ENCODE measurements at regions not wholly inside any gene's neighbourhood (a gene's known extent, or its start where the extent isn't known, plus 50 kb on each side); places are given as distances from the start of the nearest gene placed in this dataset.
"Not testable (repeated sequence)": the region's sequence is repeated elsewhere in the genome, so short reads cannot be mapped to it uniquely, and the experiment has no call there.

GRCh38 chr9:2526071-2526828 is 95.3 kb upstream of the VLDLR start:
- no peak overlapping the region for H3K4me3 ChIP-seq (replicated peaks; ENCODE audit: low read depth, low read length)
- no peak for DNase-seq (ENCODE audit: extremely low read depth, low read depth)
- TF ChIP-seq CTCF (IDR thresholded peaks at IDR 0.05; ENCODE audit: low read depth, low read length, missing control alignments) = no peak

- TF ChIP-seq CTCF (IDR thresholded peaks at IDR 0.05; ENCODE audit: low read depth, low read length, missing control alignments) = no peak
- H3K4me3 ChIP-seq (replicated peaks; ENCODE audit: low read depth, low read length) = no peak overlapping the region
- no peak for DNase-seq (ENCODE audit: extremely low read depth, low read depth)
Measured at GRCh38 chr9:2531481-2531880, 90.1 kb upstream of the VLDLR start.

GRCh38 chr9:2536511-2536910 is 85.1 kb upstream of the VLDLR start:
- no peak for TF ChIP-seq CTCF (IDR thresholded peaks at IDR 0.05; ENCODE audit: low read depth, low read length, missing control alignments)
- no peak for DNase-seq (ENCODE audit: extremely low read depth, low read depth)
- H3K4me3 ChIP-seq (replicated peaks; ENCODE audit: low read depth, low read length) = no peak overlapping the region

GRCh38 chr9:2545881-2546490 is 75.6 kb upstream of the VLDLR start:
- TF ChIP-seq CTCF (IDR thresholded peaks at IDR 0.05; ENCODE audit: low read depth, low read length, missing control alignments) = no peak
- no peak overlapping the region for H3K4me3 ChIP-seq (replicated peaks; ENCODE audit: low read depth, low read length)
- no peak for DNase-seq (ENCODE audit: extremely low read depth, low read depth)

- peak; percentile 27 for DNase-seq (ENCODE audit: extremely low read depth, low read depth)
- not testable (repeated sequence) for H3K4me3 ChIP-seq (replicated peaks; ENCODE audit: low read depth, low read length)
Measured at GRCh38 chr9:2555899-2556600, 65.5 kb upstream of the VLDLR start.

- TF ChIP-seq CTCF (IDR thresholded peaks at IDR 0.05; ENCODE audit: low read depth, low read length, missing control alignments) = no peak
- no peak overlapping the region for H3K4me3 ChIP-seq (replicated peaks; ENCODE audit: low read depth, low read length)
- no peak for DNase-seq (ENCODE audit: extremely low read depth, low read depth)
Measured at GRCh38 chr9:2557693-2558092, 63.9 kb upstream of the VLDLR start.
